ENCODE measurements at regions not wholly inside any gene's neighbourhood (a gene's known extent, or its start where the extent isn't known, plus 50 kb on each side); places are given as distances from the start of the nearest gene placed in this dataset.

DNA sequence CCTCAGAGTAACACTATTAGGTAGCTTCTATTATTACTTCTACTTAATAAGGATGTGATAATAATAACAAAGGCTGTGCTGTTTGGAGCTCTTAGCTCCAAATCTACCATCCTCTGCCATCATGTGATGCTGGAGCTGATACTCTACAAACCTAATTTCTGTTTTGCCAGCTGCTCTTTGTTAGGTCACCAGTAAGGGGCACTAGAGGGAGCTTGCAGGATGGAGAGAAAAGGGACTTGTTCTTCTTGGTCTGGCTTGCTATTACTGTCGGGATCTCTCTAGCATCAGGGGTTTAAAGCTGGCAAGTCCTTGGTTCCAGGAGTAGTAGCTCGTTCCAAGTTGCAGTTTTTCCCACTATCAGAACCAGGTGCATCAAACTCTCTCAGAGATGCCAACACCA is 194.9 kb upstream of the KBTBD8 start:
- intact Hi-C loops (cut with DNase I; ENCODE audit: low total_unique reads): no loop called here
- no peak for DNase-seq
- H3K36me3 ChIP-seq: no peaks in the 10 kb centered on the region

DNA sequence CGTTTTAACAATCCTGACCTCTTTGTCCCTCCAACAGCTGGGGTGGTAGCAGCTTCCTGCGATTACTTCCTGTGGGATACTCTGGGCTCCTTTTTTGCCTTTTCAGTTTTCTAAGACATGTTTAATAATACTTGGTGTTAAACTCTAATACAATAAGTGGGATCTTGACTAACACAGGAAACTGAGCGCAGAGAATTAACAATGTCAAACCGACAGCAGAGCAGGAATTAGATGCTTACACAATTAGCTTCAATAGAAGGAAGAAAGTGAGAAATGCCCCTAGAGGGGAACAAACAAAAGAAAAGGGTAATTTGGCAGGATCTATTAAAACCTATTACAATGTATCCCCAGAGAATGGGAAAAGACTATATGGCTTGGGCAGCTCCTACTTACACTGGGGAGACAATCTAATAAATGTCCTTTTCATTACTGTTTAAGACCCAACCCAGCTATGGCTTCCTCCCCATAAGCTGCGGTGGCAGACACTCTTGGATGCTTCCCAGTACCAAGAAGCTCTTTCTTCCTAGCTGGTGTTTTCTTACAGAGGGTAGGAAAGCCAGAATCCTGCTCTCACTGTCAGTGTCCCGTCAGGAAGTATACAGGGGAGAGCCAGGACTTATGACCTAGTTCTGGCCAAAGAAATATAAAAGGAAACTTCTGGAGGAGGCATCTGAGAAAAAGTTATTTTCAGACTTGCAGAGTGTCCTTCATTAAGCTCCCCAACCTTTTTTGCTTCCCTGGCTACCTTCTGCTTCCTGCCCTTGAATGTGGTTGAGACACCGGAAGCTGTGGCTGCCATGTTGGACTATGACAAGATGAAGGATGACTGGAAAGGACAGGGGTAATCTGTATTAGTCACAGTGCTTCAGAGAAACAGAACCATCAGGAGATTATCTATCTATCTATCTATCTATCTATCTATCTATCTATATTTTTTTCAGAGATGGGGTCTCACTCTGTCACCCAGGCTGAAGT is 194.1 kb upstream of the KBTBD8 start:
- TF ChIP-seq, protein P1, sequence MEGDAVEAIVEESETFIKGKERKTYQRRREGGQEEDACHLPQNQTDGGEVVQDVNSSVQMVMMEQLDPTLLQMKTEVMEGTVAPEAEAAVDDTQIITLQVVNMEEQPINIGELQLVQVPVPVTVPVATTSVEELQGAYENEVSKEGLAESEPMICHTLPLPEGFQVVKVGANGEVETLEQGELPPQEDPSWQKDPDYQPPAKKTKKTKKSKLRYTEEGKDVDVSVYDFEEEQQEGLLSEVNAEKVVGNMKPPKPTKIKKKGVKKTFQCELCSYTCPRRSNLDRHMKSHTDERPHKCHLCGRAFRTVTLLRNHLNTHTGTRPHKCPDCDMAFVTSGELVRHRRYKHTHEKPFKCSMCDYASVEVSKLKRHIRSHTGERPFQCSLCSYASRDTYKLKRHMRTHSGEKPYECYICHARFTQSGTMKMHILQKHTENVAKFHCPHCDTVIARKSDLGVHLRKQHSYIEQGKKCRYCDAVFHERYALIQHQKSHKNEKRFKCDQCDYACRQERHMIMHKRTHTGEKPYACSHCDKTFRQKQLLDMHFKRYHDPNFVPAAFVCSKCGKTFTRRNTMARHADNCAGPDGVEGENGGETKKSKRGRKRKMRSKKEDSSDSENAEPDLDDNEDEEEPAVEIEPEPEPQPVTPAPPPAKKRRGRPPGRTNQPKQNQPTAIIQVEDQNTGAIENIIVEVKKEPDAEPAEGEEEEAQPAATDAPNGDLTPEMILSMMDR (IDR thresholded peaks at IDR 0.05): no peak
- no peaks in the 10 kb centered on the region for H3K36me3 ChIP-seq
- DNase-seq: no peak

More for the DNA sequence above, 194.9 kb upstream of the KBTBD8 start:
- Histone ChIP-seq H3K9me3 (peaks cover 0 to 6% (median 0%) of the 10 kb centered on the region in 3 donors), H3K27me3 (peaks cover 0 to under 1% of the 10 kb centered on the region in 2 donors), H3K4me3 (no peak overlapping the region), H3K4me1 (no peaks in the 10 kb centered on the region), H3K27ac (no peak overlapping the region)
- TF ChIP-seq, protein P1 (IDR thresholded peaks at IDR 0.05): no peak

GRCh38 chr3:66808891-66809594 is 189.1 kb upstream of the KBTBD8 start:
- TF ChIP-seq, protein P1 (IDR thresholded peaks at IDR 0.05): no peak

More for the DNA sequence above, 194.1 kb upstream of the KBTBD8 start:
- no peak overlapping the region for H3K4me3 ChIP-seq
- no peaks in the 10 kb centered on the region for H3K27me3 ChIP-seq
- H3K27ac ChIP-seq: no peak overlapping the region
- intact Hi-C loops (cut with DNase I; ENCODE audit: low total_unique reads): no loop called here
- no peaks in the 10 kb centered on the region for H3K4me1 ChIP-seq
- peaks cover 0 to 6% (median 0%) of the 10 kb centered on the region in 3 donors for H3K9me3 ChIP-seq

GRCh38 chr3:66809595-66809958 is 188.5 kb upstream of the KBTBD8 start:
- TF ChIP-seq, protein P1 (IDR thresholded peaks at IDR 0.05): no peak
- no peaks in the 10 kb centered on the region for H3K27me3 ChIP-seq
- DNase-seq: no peak
- no peaks in the 10 kb centered on the region for H3K36me3 ChIP-seq
- no peaks in the 10 kb centered on the region for H3K4me1 ChIP-seq
- H3K9me3 ChIP-seq: no peaks in the 10 kb centered on the region
- no peak overlapping the region for H3K4me3 ChIP-seq
- intact Hi-C loops (cut with DNase I; ENCODE audit: low total_unique reads): no loop called here
- no peak overlapping the region for H3K27ac ChIP-seq

More at GRCh38 chr3:66808891-66809594, 189.1 kb upstream of the KBTBD8 start:
- Histone ChIP-seq H3K27me3 (no peaks in the 10 kb centered on the region), H3K4me3 (no peak overlapping the region), H3K4me1 (no peaks in the 10 kb centered on the region), H3K36me3 (no peaks in the 10 kb centered on the region), H3K9me3 (no peaks in the 10 kb centered on the region), H3K27ac (no peak overlapping the region)
- intact Hi-C loops (cut with DNase I; ENCODE audit: low total_unique reads): no loop called here
- no peak for DNase-seq

DNA sequence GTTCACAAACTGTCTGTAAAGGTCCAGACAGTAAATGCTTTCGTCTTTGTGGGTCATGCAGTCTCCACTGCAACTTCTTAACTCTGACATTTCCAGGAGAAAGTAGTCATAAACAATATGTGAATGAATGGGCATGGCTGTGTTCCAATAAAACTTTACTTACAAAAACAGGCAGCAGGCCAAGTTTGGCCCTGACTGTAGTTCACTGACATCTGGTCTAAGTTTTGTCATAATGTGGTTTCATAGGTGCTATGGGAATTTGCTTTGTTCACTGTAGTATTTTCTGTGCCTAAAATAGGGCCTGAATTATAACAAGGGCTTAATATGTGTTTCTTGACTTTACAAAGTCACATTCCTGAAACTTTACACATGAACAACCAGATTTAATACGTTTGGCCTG is 186.0 kb upstream of the KBTBD8 start:
- TF ChIP-seq, protein P1 (IDR thresholded peaks at IDR 0.05): no peak
- no peak for DNase-seq

More for the DNA sequence above, 186.0 kb upstream of the KBTBD8 start:
- Histone ChIP-seq H3K9me3 (no peaks in the 10 kb centered on the region), H3K4me3 (no peak overlapping the region), H3K27me3 (no peaks in the 10 kb centered on the region), H3K4me1 (peaks cover 0 to 4% (median 0%) of the 10 kb centered on the region in 4 donors), H3K27ac (no peak overlapping the region), H3K36me3 (no peaks in the 10 kb centered on the region)
- intact Hi-C loops (cut with DNase I; ENCODE audit: low total_unique reads): loop anchor here (10.0 kb wide), 1 partner anchor 307 kb away; the partner anchor contains the start of gene LRIG1
